Stimulated activated CD4-positive, alpha-beta T cell treated with anti-CD3 and anti-CD28 coated beads, Interleukin-12 subunit alpha, Interleukin-12 subunit beta, amount 100 ng/mL, for 24 hours (primary cell): ENCODE measurements at regions not wholly inside any gene's neighbourhood (a gene's known extent, or its start where the extent isn't known, plus 50 kb on each side); places are given as distances from the start of the nearest gene placed in this dataset.
"Not testable (repeated sequence)": the region's sequence is repeated elsewhere in the genome, so short reads cannot be mapped to it uniquely, and the experiment has no call there.

ENCODE experiments used
- DNase-seq, 2 experiments: peaks; one replicate each; pipeline ENCODE4 v3.0.0-alpha.2; 2020; ENCODE audit warnings: low read depth in 2 of 2

DNA sequence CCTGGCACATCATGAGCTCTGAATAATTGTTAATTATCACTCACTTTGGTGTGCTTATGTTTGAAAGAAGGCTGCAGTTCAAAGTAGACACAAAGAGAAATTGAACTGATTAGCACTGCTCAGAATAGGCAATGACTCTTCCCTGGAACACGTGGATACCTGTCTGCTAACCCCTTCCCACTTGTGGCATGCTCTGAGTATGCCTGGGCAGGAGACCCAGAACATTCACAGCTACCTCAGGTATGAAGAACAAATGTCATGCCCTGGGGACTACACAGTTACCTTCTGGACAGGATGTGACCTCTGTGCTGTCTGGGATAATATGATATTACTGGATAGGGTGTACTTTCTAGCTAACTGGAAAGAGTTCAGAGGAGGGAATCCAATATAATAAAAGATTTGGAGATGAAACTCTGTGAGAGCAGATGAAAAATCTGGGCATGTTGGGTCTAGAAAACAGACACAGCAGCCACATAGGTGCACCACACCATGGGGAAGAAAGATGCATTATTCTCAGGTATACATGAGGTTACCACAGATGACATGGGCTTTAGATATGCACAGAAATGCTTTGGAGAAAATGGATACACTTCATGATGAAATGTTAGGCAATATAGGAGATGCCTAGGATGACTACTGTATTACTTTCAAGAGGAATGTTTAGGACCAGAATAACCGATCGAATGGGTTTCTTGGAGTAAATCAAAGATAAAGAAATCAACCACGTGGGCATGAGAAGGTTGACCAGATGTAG lies 324.2 kb upstream of the PREP start:
- DNase-seq, result no peak

DNA sequence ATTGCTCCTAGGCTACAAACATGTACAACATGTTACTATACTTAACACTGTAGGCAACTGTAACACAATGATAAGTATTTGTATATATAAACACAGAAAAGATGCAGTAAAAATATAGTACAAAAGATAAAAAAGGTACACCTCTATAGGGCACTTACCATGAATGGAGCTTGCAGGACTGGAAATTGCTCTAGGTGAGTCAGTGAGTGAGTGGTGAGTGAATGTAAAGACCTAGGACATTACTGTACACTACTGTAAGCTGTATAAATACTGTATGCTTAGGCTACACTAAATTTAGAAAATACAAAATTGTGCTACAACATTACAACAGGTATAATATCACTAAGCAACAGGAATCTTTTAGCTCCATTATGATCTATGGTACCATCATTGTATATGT lies 312.0 kb upstream of the PREP start:
- DNase-seq, result no peak

DNA sequence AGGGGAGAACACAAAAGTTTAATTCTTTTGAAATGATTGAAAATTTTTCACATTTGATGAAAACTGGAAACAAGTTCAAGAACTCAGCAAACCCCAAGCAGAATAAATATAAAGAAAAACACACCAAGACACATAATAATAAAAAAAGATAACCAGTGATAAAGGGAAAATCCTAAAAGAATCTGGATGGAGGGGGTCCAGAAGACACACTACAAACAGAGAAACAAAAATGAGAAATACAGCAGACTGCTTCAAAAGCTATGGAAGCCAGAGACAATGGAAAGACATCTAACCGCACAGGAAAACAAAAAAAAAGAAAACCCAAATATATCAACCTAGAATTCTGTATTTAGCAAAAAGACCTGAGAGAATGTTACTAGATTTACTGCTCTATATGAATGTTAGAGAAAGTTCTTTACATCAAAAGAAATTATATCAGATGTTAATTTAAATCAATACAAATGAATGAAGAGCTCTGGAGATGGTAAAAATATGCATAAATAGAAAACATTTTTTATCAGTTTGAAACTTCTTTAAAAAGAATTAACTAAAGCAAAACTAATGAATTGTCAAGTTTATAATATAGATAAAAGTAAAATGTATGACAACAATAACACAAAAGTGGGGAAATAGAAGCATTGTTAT lies 310.7 kb upstream of the PREP start:
- DNase-seq, result no peak

DNA sequence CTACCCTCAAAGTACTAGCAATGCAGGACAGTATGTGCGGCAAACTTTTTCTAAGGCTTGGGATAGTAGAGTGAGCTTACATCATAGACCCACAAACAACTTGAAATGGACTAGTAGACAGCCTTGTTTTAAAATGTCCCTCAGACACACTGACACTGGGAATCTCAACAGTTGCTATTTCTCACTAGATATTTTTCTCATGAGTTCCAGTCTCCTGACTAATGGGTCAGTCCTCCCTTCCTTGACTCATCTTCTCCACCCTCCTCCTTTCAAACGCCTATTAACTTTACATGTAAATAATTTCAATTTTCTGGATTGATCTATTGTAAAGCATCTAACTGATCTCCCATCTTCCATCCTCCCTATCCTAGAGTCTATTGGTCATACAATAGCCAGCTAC lies 308.3 kb upstream of the PREP start:
- no peak for DNase-seq

DNA sequence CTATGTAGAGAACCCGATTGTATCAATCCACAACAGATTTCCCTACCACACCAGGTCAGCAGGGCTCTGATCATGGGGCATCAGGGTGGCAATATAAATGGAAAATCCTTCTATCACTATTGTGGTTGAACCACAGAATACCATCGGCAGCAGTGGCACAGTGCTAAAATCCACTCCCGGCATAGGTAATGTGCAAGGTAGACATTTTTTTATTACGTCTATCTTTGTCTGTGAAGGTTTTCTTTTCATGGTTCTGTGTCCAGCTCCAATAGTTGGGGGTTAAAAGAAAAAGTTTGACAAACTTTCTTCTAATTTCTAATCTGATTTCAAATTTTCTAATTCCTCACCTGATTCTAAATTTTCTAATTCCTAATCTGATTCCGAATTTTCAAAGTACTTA lies 302.7 kb upstream of the PREP start:
- no peak for DNase-seq

DNA sequence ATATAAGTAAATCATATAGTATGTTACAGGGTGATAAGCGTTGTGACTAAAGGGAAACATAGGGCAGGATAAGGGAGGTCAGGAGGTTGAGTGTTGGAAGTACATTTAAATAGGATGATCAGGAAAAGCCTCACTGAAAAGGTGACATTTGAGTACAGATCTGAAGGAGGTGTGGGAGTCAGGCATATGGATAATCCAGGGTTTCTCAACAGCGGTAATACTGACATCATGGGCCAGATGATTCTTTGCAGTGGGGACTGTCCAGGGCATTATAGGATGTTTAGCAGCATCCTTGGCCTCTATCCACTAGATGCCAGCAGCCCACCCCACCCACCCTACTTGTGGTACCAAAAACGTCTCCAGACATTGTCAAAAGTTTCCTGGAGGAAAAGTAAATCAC lies 292.6 kb upstream of the PREP start:
- no peak for DNase-seq

DNA sequence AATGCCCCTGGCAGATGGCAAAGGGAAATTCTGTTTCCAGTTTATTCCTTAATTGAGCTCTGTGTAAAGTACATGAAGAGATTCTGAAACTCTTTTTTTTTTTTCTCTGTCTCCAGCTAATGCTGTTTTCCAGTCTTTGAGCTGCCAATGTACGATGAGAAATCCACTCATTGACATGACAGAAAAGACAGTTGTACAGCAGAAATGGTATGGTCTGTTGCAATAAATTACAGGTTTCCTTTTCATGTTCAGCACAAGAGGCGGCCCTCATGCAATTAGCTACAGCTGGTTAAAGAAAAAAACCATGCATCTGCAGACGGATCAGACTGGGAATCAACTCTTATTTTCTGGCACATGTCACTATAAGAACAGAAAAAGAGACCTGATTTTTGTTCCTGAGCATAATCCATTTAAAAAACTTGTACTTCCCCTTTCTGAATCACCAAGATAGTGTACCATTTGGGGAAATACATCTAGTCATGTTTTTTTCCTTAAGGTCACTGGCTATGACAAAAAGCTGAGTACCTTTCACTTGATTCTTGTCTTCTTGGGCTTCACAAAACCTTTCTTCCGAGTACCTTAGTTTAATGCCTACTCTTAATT lies 289.8 kb upstream of the PREP start:
- DNase-seq, result no peak

DNA sequence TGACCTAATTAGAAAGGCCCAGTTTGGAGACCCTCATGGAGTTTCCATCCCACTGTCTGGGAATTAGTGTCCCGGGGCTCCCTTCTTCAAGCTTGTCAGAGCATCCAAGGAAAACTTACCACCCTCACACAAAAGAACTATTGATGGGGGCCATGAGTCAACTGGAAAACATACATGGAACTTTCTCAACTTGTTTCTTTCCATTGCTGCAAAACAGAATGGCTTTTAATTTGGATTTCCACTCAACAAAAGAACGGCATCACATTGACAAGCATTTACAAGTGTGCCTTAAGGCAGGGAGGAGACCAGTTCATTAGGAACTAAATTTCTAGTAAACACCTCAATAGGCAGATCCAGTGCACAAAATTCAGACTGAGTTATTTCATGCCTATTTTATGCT lies 289.1 kb upstream of the PREP start:
- DNase-seq, result no peak

DNA sequence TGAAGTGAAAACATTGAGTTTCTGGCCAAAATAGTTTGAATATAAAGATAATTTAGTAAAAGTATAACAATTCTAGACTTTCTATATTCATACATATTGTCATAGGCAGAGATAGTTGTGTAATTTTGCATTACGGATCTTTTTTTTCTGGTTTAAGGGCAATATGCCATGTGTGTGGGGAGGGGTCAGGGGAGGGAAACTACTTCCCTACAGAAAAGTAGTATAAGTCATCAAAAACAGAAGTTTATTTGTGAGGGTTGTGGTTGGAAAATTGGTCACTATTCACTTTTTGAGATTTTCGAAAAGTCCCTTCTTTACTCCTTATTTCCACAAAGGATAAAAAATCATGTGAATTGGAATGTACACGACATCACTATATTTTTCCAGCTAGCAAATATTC lies 288.2 kb upstream of the PREP start:
- no peak for DNase-seq

DNA sequence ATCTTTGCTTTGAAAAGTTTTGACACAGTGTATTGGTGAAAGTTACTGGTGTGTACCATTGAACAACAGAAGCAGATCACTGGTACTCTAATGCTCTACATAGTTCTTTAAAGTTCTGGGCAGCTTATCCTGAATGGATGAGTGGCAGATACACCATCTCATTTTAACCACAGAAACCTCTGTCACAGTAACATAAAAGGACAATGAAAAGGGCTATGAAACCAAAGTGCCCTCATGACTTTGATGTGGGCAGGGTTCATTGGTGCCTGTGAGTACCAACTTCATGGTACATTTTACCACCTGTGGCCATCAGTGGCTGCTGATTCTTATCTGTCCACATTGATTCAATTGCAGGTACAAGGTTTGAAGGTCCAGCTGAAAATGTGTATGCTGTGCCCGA lies 285.7 kb upstream of the PREP start:
- DNase-seq, result no peak

DNA sequence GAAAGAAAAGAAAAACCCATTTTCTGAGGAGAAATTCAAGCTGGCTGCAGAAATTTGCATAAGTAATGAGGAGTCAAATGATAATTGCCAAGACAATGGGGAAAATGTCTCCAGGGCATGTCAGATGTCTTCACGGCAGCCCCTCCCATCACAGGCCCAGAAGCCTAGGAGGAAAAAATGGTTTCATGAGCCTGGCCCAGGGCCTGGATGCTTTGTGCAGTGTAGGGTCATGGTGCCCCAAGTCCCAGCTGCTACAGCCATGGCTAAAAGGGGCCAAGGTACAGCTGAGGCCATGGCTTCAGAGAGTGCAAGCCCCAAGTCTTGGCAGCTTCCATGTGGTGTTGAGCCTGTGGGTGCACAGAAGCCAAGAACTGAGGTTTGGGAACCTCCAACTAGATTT lies 283.9 kb upstream of the PREP start:
- not testable (repeated sequence) for DNase-seq

DNA sequence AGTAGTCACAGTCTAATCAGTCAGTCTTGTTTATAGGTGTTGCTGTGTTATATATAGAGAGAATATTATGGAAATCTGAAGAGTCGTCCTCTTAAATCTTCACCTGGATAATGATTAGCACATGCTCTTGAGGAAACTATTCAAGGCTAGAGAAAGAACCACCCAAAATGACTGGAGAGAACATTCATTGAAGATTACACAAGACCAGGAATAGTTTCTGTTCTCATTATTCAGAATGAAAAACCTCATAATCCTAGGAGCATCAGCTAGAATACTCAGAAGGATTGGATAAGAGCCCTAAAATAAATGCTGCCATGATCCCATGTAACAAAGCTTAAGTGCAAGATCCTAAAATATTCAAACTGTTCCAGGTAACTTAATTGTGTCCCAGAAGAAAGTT lies 278.2 kb upstream of the PREP start:
- DNase-seq, result no peak

DNA sequence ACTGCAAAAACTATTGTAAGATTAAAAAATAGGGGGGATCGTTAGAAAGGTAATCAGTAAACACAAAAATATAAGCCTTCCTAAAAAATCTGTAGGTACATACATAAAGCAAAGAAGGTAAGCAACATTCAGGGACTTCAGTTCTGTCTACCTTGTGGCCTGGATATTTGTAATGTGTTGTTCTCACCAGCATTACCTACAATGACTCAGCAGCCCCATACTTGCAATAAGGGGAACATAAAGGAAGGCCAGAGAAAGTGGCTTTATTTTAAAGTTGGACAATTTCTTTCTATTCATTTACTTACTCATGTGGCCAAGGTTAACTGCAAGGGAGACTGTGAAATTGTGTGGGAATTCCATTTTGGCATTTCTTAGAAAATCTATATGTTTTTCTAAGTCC lies 277.2 kb upstream of the PREP start:
- DNase-seq, result no peak

DNA sequence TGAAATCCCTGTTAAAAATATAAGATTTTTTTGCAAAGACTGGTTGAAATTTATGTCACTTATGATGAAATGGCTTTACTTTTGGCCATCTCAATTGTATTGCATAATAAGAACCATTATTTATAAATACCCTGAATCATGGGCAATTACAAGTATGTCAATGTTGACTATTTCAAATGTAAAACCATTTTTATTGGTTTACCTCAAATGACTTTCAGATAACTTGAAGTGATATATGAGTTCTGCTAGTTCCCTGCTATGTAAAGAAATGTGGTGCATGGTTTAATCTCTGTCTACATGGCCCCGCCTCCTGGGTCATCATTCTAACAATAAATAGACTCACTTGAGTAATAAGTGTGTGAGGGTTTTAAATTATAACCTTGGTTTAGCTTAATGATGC lies 275.6 kb upstream of the PREP start:
- DNase-seq, result no peak

DNA sequence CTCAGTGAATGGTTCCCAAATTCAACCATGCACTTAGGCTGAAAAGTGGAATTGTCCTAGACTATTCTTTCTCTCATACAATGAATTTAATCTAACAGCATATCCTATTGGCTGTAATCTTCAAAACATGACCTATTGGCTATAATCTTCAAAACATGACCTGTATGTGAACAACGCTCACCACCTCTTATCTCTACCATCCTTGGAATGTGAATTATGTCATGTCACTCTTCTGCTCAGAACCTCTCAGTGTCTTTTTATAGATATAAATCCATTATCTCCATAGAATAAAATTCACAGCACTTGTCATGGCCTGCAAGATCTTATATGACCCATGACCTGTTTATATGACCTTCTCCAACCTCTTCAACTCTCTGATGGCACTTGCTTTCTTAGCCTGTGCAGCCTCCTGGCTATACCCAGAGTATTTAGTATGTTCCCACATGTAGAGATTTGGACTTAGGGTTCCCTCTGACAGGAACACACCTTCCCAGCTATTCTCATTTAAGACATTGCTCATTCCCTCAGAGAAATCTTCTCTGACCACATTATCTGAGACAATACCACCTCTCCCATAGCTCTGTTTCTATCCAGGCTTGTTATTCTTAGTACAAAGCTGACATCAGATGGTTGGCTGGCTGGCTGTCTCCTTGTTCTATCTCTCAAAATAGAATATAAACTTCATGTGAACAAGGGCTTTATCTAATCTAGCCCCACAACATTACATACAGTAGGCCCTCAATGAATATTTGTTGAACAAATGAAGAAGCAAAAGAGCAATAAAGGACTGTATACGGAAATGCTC lies 275.0 kb upstream of the PREP start:
- DNase-seq, result no peak

DNA sequence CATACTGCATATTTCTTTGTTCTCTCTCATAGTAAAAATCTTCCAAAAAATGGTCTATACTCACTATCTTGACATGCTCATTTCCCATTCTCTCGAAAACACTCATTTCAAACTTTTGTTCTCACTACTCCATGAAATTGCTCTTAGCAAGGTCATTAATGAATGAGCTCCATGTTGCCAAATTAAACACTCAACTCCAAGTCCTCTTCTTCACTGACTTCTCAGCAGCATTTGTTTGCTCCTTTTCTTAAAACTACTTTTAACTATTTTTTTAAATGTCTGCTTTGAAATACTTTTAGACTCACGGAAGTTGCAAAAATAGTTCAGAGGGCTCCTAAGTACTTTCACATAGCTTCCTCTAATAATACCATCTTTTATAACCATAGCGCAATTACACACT lies 274.0 kb upstream of the PREP start:
- DNase-seq, result no peak

DNA sequence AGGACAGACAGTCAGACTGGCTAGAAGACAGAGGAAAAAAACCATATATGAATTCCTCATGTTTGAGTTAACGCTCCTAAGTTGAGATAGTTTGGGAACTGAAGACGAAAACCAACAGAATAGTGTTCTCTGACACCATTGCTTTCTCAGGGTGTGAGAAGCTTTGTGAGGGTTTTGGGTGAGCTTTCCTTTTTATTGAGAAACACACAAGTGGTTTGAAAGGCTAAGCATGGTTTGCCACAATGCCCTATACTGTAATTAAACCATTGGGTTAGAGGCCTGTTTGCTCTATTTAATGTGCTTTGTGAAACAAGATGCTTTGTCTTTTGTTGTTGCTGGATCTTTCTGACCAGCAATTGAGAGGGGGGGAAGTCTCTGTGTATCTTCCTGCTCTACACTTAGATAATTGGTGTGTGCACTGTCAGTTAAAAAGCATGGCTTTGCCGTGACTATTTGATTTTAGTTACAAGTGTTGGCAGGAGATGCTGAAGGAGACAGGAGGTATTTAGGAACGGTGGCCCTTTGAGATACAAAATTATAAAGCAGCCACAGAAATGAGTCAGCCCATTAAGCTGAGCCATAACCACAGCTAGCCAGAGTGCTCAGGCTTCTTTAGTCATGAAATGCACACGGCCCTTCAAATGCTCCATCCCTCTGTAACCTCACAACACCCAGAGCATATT lies 273.0 kb upstream of the PREP start:
- DNase-seq, result no peak

DNA sequence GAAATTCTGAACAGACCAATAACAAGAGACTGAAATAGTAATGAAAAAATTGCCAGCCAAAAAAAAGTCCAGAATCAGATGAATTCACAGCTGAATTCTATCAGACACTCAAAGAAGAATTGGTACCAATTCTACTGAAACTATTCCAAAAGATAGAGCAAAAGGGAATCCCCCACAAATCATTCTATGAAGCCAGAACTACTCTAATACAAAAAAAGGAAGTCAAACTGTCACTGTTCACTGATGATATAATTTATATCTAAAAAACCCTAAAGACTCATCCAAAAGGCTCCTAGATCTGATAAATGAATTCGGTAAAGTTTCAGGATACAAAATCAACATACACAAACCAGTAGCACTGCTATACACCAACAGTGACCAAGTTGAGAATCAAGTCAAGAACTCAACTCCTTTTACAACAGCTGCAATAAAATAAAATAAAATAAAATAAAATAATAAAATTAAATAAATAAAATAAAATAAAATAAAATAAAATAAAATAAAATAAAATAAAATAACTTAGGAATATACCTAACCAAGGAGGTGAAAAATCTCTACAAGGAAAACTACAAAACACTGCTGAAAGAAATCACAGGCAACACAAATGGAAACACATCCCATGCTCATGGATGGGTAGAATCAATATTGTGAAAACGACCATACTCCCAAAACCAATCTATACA lies 270.1 kb upstream of the PREP start:
- not testable (repeated sequence) for DNase-seq

DNA sequence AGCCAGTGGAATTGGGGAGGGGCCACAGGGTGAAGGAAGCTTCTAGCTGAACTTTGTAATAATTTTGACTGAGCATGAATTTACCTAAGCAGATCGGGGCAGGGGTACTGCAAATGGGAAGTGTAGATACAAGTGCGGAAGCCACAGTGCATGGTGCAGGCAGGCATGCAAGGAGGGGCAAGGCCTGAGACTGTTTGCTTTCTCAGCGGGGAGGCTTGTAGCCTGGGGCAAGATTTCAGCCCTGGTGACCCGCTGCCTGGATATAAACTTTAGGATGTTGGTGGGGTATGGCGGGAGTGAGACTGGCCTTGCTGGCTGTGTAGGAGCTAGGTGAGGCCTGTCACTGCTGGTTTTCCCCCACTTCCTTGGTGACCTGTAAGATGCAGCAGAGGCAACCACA lies 266.4 kb upstream of the PREP start:
- no peak for DNase-seq

DNA sequence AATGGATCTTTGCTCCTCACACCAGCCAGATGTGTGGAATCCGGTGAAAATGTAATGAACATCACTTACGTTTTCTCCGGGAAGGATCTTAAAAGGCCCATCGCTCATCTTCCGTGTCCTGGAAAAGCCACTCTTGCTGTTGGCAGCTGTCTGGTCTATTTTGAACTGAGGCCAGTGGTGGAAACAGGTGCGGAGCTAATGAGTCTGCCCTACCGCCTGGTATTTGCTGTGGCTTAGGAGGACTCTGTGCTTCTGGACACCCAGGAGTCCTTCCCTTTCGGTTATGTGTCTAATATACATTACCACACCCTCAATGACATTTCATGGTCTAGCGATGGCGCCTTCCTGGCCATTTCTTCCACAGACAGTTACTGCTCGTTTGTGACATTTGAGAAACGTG lies 264.2 kb upstream of the PREP start:
- no peak for DNase-seq

DNA sequence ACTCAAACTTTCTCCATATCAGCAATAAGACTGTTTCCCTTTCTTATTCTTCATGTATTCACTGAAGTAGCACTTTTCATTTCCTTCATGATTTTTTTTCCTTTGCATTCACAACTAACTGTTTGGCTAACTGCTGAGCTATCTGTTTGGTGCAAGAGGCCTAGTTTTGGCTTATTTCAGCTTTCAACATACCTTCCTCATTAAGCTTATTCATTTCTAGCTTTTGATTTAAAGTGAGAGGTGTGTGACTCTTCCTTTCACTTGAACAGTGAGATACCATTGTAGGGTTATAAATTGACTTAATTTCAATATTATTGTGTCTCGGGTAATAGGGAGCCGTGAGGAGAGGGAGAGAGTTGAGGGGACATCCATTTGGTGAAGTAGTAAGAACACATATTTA lies 262.0 kb upstream of the PREP start:
- DNase-seq, result no peak
